Muscle of leg (tissue), 3 donors: ENCODE measurements at regions not wholly inside any gene's neighbourhood (a gene's known extent, or its start where the extent isn't known, plus 50 kb on each side); places are given as distances from the start of the nearest gene placed in this dataset.
A peak's percentile ranks its signal among the peaks of the same experiment; 100 is the strongest.

Experiments
- DNase-seq: peaks from one replicate; pipeline ENCODE4 v3.0.0; 2013
- H3K27ac ChIP-seq: one replicate; pipeline ENCODE4 v1.5.1; 2013; ENCODE audit warnings: mild to moderate bottlenecking, low read length, control low read depth
- H3K27me3 ChIP-seq: one replicate; pipeline ENCODE4 v1.6.1; 2013; ENCODE audit warnings: low read length; ENCODE audit not compliant: control insufficient read depth, insufficient read depth
- H3K36me3 ChIP-seq: one replicate; pipeline ENCODE4 v1.6.1; 2013; ENCODE audit warnings: low read length; ENCODE audit not compliant: control insufficient read depth, insufficient read depth
- H3K4me1 ChIP-seq: one replicate; pipeline ENCODE4 v1.6.1; 2013; ENCODE audit warnings: low read length; ENCODE audit not compliant: control insufficient read depth, insufficient read depth
- H3K4me3 ChIP-seq: one replicate; pipeline ENCODE4 v1.5.1; 2013; ENCODE audit warnings: low read length, control low read depth
- H3K9me3 ChIP-seq: replicated peaks from 2 replicates; pipeline ENCODE4 v1.6.1; 2013; ENCODE audit warnings: low read depth, low read length; ENCODE audit not compliant: control insufficient read depth
- WGBS: methylation state at CpG from one replicate; pipeline ENCODE4 v1.1.5; 2013; ENCODE audit warnings: missing lambda C conversion rate; ENCODE audit not compliant: insufficient coverage; 5-methylcytosine and 5-hydroxymethylcytosine counted together

- 80% methylated on average over 2 of the region's 4 CpGs for WGBS
- Histone ChIP-seq H3K27ac (no peak overlapping the region), H3K36me3 (no peaks in the 10 kb centered on the region), H3K9me3 (no peaks in the 10 kb centered on the region), H3K4me1 (peaks cover 34% of the 10 kb centered on the region), H3K27me3 (no peaks in the 10 kb centered on the region), H3K4me3 (no peak overlapping the region)
- DNase-seq: no peak
Observed at GRCh38 chr5:173456181-173456580, 128.0 kb upstream of the STC2 start.

GRCh38 chr5:173455599-173455957 is 127.4 kb upstream of the STC2 start:
- H3K27ac ChIP-seq: no peak overlapping the region
- no peak for DNase-seq
- H3K27me3 ChIP-seq: no peaks in the 10 kb centered on the region
- H3K4me3 ChIP-seq: no peak overlapping the region
- no peaks in the 10 kb centered on the region for H3K36me3 ChIP-seq
- no CpG with 5 or more reads among the region's 4 CpGs for WGBS
- no peaks in the 10 kb centered on the region for H3K9me3 ChIP-seq
- H3K4me1 ChIP-seq: peaks cover 34% of the 10 kb centered on the region

DNA sequence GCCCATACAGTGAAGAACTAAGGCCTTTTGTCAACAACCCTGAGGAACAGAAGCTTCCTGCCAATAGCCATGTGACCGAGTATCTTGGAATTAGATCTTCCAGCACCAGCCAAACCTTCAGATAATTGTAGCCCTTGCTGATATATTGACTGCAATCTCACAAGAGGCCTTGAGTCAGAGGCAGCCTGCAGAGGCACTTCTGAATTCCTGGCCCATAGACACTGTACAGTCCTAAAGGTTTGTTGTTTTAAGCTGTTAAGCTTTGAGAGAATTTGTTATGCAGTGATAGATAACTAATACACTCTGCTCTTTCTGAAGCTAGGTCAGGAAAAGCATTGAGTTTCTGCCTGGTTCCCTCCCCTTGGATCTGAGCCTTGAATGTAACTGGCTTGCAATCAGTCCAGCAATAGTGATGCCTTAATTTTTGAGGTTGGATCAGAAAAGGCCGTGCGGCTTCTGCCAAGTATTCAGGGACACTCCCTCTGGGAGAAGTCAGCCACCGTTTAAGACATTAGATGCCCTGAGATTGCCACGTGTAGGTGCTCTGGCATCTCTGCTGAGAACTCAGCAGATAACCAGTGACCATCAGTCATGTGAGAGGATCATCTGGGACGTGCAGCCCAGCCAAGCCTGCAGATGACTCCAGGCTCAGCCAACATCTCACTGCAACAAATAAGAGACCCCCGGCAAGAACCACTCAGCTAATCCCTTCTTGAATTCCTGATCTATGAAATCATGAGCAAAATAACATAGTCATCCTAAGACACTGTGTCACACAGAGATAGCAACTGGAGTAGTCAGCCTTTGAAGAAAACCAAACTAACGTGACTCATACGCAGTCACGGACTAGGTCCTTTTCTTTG is 126.8 kb upstream of the STC2 start:
- peak; percentile 80 for DNase-seq
- Histone ChIP-seq H3K36me3 (no peaks in the 10 kb centered on the region), H3K4me3 (no peak overlapping the region), H3K9me3 (no peaks in the 10 kb centered on the region), H3K4me1 (peaks cover 34% of the 10 kb centered on the region), H3K27ac (no peak overlapping the region), H3K27me3 (no peaks in the 10 kb centered on the region)
- 34% methylated on average over 6 of the region's 10 CpGs for WGBS

DNA sequence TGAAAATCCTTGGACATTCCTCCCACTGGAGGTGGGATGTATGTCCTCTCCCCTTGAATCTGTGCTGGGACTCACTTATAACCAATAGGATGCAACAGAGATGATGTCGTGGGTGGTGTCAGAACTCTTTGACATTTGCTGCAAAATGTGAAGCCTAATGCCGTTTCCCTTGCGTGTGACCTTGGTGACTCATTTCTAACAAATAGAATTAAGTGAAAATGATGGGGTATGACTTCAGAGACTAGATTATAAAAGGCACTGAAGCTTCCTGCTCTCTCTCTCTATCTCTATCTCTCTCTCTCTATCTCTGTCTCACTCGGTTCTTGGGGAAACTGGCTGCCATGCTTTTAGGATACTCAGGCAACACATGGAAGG is 126.1 kb upstream of the STC2 start:
- WGBS: 100% methylated on average over 1 of the region's 4 CpGs
- Histone ChIP-seq H3K9me3 (no peaks in the 10 kb centered on the region), H3K4me1 (peaks cover 28% of the 10 kb centered on the region), H3K36me3 (no peaks in the 10 kb centered on the region), H3K4me3 (no peak overlapping the region), H3K27me3 (no peaks in the 10 kb centered on the region), H3K27ac (no peak overlapping the region)
- DNase-seq: no peak

GRCh38 chr5:173453167-173453566 is 125.0 kb upstream of the STC2 start:
- H3K4me1 ChIP-seq: peaks cover 21% of the 10 kb centered on the region

DNA sequence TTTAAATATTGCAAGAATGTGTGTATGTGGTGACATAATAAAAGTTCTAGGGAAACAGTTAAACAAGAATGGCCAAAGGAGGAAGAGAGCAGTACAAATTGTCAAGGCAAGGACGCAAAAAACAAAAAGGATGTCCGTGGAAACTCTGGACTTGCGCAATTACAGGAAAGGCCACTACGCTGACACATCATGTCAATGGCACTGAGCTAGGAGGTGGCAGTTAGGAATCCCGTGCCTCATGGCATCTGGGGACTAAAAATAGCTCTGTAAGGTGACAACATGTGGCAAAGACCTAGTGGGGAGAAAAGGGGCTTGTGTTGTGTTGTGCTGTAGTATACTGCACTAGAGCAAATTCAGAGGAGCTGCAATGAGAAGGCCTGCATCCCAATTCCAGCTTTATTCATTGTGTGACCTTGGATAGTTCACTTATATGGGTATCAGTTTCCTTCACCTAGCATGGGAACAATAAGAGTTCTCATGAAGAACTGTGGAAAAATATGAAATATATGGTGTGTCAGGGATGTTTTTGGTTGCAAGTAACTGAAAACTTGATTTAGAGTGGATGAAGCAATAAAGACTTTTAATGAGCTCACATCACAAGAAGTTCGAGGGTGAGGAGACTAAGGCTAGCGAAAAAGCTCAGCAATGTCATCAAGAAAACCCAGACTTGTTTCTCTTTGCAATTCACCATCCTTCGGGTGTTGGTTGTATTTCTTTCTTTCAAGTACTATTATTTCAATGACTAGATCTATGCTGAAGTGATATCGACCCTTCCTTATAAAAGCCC is 124.1 kb upstream of the STC2 start:
- no peak overlapping the region for H3K27ac ChIP-seq
- peak; percentile 72 for DNase-seq
- WGBS: 85% methylated on average over 6 of the region's 9 CpGs
- no peaks in the 10 kb centered on the region for H3K9me3 ChIP-seq
- H3K4me3 ChIP-seq: no peak overlapping the region
- no peaks in the 10 kb centered on the region for H3K36me3 ChIP-seq
- no peaks in the 10 kb centered on the region for H3K27me3 ChIP-seq
- peaks cover 16% of the 10 kb centered on the region for H3K4me1 ChIP-seq

More at GRCh38 chr5:173453167-173453566, 125.0 kb upstream of the STC2 start:
- no peak for DNase-seq
- Histone ChIP-seq H3K9me3 (no peaks in the 10 kb centered on the region), H3K36me3 (no peaks in the 10 kb centered on the region), H3K4me3 (no peak overlapping the region), H3K27ac (no peak overlapping the region), H3K27me3 (no peaks in the 10 kb centered on the region)
- WGBS: no CpG with 5 or more reads among the region's 4 CpGs

GRCh38 chr5:173451651-173452050 is 123.4 kb upstream of the STC2 start:
- no CpG with 5 or more reads among the region's 2 CpGs for WGBS
- Histone ChIP-seq H3K4me3 (no peak overlapping the region), H3K27ac (no peak overlapping the region), H3K4me1 (peaks cover 10% of the 10 kb centered on the region), H3K27me3 (no peaks in the 10 kb centered on the region), H3K9me3 (no peaks in the 10 kb centered on the region), H3K36me3 (no peaks in the 10 kb centered on the region)
- no peak for DNase-seq

GRCh38 chr5:173451031-173451430 is 122.8 kb upstream of the STC2 start:
- WGBS: 83% methylated on average over 1 of the region's 5 CpGs
- H3K9me3 ChIP-seq: no peaks in the 10 kb centered on the region
- H3K27me3 ChIP-seq: no peaks in the 10 kb centered on the region
- no peaks in the 10 kb centered on the region for H3K36me3 ChIP-seq
- H3K27ac ChIP-seq: no peak overlapping the region
- DNase-seq: no peak
- peaks cover 8% of the 10 kb centered on the region for H3K4me1 ChIP-seq
- no peak overlapping the region for H3K4me3 ChIP-seq

GRCh38 chr5:173450188-173450587 is 122.0 kb upstream of the STC2 start:
- H3K4me3 ChIP-seq: no peak overlapping the region
- H3K4me1 ChIP-seq: peaks cover 8% of the 10 kb centered on the region
- H3K27ac ChIP-seq: no peak overlapping the region
- no peaks in the 10 kb centered on the region for H3K36me3 ChIP-seq
- 69% methylated on average over 2 of the region's 7 CpGs for WGBS
- no peaks in the 10 kb centered on the region for H3K9me3 ChIP-seq
- DNase-seq: no peak
- no peaks in the 10 kb centered on the region for H3K27me3 ChIP-seq

GRCh38 chr5:173448856-173449255 is 120.6 kb upstream of the STC2 start:
- H3K4me3 ChIP-seq: no peak overlapping the region
- H3K27ac ChIP-seq: no peak overlapping the region
- no peaks in the 10 kb centered on the region for H3K36me3 ChIP-seq
- no peaks in the 10 kb centered on the region for H3K9me3 ChIP-seq
- no peaks in the 10 kb centered on the region for H3K27me3 ChIP-seq
- DNase-seq: no peak
- peaks cover 3% of the 10 kb centered on the region for H3K4me1 ChIP-seq
- WGBS: 80% methylated on average over 6 of the region's 6 CpGs
